ENCODE measurements at regions not wholly inside any gene's neighbourhood (a gene's known extent, or its start where the extent isn't known, plus 50 kb on each side); places are given as distances from the start of the nearest gene placed in this dataset.
"Not testable (repeated sequence)": the region's sequence is repeated elsewhere in the genome, so short reads cannot be mapped to it uniquely, and the experiment has no call there.

DNA sequence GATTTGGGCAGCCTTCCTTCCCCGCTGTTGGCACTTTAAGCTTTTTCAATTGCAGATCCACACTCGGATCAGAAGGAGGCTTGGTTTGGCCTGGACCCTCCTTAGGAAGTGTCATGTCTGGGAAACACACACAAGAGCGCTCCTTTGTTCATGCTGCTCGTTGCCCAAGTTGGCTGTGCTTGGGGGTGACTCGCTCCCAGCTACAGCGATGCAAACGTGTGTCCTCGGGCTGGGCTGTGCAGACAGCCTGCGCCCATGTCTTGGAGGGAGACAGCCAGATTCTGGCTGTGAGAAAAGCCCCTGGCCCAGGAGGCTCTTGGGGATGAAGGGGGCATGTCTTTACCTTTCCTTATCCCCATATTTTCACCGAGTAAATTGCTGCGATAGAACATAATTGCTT lies 665.6 kb upstream of the EEF2KMT start:
- H3K4me3 ChIP-seq (ENCODE audit: low read depth, low read length): no peak overlapping the region
- no peak for DNase-seq (ENCODE audit: low read depth)
- no peak for TF ChIP-seq CTCF (conservative IDR thresholded peaks at IDR 0.05; ENCODE audit: low read depth, low read length)

GRCh38 chr16:5762362-5762761 lies 664.8 kb upstream of the EEF2KMT start:
- TF ChIP-seq CTCF (conservative IDR thresholded peaks at IDR 0.05; ENCODE audit: low read depth, low read length): no peak
- H3K4me3 ChIP-seq (ENCODE audit: low read depth, low read length): no peak overlapping the region
- DNase-seq (ENCODE audit: low read depth): no peak

DNA sequence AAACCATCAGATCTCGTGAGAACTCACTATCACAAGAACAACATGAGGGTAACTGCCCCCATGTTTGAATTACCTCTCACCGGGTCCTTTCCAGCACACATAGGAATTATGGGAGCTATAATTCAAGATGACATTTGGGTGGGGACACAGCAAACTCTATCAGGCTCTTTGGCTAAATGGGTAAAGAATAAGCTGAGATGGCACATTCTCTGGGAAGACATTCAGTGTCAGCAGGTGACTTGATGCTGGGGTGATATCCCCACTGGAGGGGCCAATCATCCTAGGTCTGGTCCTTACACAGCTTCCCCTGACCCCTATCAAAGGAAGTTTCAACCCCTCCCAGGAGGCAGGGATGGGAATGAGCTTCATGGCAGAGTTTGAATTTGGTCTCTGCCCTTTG lies 664.0 kb upstream of the EEF2KMT start:
- H3K4me3 ChIP-seq (ENCODE audit: low read depth, low read length): no peak overlapping the region
- no peak for TF ChIP-seq CTCF (conservative IDR thresholded peaks at IDR 0.05; ENCODE audit: low read depth, low read length)
- no peak for DNase-seq (ENCODE audit: low read depth)

DNA sequence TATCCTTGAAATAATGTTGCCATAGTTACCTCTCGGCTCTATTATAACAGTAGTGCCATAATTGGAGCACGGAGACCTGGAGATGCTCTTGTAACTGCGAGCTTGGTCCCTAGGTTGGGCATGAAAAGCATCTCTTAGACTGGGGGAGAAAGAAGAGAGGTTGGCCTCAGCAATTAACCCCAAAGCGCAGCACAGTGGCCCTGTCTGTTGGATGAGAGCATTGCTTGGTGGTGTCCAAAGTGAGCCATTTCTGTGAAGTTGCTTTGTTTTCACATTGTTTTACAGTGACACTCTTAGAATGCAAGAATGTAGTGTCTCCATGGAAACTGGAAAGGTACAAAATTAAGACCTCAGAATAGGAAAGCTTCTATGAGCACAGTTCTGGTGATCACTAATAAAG lies 660.7 kb upstream of the EEF2KMT start:
- no peak overlapping the region for H3K4me3 ChIP-seq (ENCODE audit: low read depth, low read length)
- no peak for DNase-seq (ENCODE audit: low read depth)
- TF ChIP-seq CTCF (conservative IDR thresholded peaks at IDR 0.05; ENCODE audit: low read depth, low read length): no peak

GRCh38 chr16:5756969-5757368 lies 659.4 kb upstream of the EEF2KMT start:
- TF ChIP-seq CTCF (conservative IDR thresholded peaks at IDR 0.05; ENCODE audit: low read depth, low read length): no peak
- DNase-seq (ENCODE audit: low read depth): no peak
- no peak overlapping the region for H3K4me3 ChIP-seq (ENCODE audit: low read depth, low read length)

- no peak for TF ChIP-seq CTCF (conservative IDR thresholded peaks at IDR 0.05; ENCODE audit: low read depth, low read length)
- DNase-seq (ENCODE audit: low read depth): no peak
- H3K4me3 ChIP-seq (ENCODE audit: low read depth, low read length): no peak overlapping the region
Observed at GRCh38 chr16:5753381-5753780, 655.8 kb upstream of the EEF2KMT start.

DNA sequence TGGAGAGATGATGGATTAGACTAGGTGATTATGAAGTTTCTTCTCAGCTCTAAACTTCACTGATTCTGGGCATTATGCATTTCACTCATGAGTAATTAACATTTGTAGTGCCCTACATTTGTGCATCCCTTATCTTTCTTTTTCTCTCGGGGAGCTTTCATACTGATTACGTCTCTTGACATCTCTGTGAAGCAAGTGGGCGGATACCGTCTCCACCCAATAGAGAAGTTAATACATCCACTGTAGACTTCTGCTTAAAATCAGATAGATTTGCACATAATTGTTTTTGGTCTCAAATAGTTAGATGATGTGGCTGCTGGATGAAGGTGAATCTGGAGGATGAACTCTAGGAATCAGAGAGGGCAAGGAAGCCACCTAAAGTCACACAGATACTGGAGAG lies 653.6 kb upstream of the EEF2KMT start:
- H3K4me3 ChIP-seq (ENCODE audit: low read depth, low read length): no peak overlapping the region
- DNase-seq (ENCODE audit: low read depth): no peak
- TF ChIP-seq CTCF (conservative IDR thresholded peaks at IDR 0.05; ENCODE audit: low read depth, low read length): no peak

DNA sequence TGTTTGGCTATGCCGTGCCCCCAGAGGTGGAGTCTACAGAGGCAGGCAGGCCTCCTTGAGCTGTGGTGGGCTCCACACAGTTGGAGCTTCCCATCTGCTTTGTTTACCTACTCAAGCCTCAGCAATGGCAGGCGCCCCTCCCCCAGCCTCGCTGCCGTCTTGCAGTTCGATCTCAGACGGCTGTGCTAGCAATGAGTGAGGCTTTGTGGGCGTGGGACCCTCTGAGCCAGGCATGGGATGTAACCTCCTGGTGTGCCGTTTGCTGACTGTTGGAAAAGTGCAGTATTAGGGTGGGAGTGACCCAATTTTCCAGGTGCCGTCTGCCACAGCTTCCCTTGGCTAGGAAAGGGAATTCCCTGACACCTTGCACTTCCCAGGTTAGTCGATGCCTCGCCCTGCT lies 652.8 kb upstream of the EEF2KMT start:
- DNase-seq (ENCODE audit: low read depth); H3K4me3 ChIP-seq (ENCODE audit: low read depth, low read length): not testable (repeated sequence)
